GM23338 (cell line): ENCODE measurements at regions not wholly inside any gene's neighbourhood (a gene's known extent, or its start where the extent isn't known, plus 50 kb on each side); places are given as distances from the start of the nearest gene placed in this dataset.

Source experiments
- ATAC-seq: fragments of 200-7000 bp; cut with Tn5 transposase; 3 replicates; pipeline ENCODE4 v1.9.1; 2020
- DNase-seq: peaks from one replicate; pipeline ENCODE4 v3.0.0-alpha.2; 2015; ENCODE audit warnings: low spot score
- H2AFZ ChIP-seq: fragments of 200-600 bp; sonication (generic); 2 replicates; pipeline ENCODE4 v1.8.0; 2016; ENCODE audit warnings: antibody characterized with exemption, mild to moderate bottlenecking, moderate library complexity
- H3F3A ChIP-seq: fragments of 200-600 bp; sonication (generic); replicated peaks from 2 replicates; pipeline ENCODE4 v1.8.0; 2017; ENCODE audit warnings: antibody characterized with exemption, mixed run types, low read depth
- H3K27ac ChIP-seq: fragments of 200-600 bp; sonication (generic); 2 replicates; pipeline ENCODE4 v1.6.1; 2016; ENCODE audit warnings: low read depth
- H3K27me3 ChIP-seq: fragments of 200-600 bp; sonication (generic); 2 replicates; pipeline ENCODE4 v1.8.0; 2016; ENCODE audit warnings: mild to moderate bottlenecking, mixed run types, moderate library complexity; ENCODE audit not compliant: insufficient read depth
- H3K36me3 ChIP-seq: fragments of 200-600 bp; sonication (generic); 2 replicates; pipeline ENCODE4 v1.8.0; 2016; ENCODE audit warnings: mild to moderate bottlenecking; ENCODE audit not compliant: insufficient read depth
- H3K4me1 ChIP-seq: fragments of 200-600 bp; sonication (generic); 2 replicates; pipeline ENCODE4 v1.8.0; 2016; ENCODE audit warnings: mild to moderate bottlenecking, moderate library complexity; ENCODE audit not compliant: insufficient read depth
- H3K4me2 ChIP-seq: fragments of 200-600 bp; sonication (generic); 2 replicates; pipeline ENCODE4 v1.7.1; 2017; ENCODE audit warnings: mixed run types
- H3K4me3 ChIP-seq: fragments of 200-600 bp; sonication (generic); 2 replicates; pipeline ENCODE4 v1.6.1; 2016; ENCODE audit warnings: mixed run types
- H3K79me2 ChIP-seq: fragments of 200-600 bp; sonication (generic); replicated peaks from 2 replicates; pipeline ENCODE4 v1.8.0; 2017; ENCODE audit warnings: mild to moderate bottlenecking; ENCODE audit not compliant: insufficient read depth
- H3K9me2 ChIP-seq: fragments of 200-600 bp; sonication (generic); 2 replicates; pipeline ENCODE4 v1.8.0; 2017; ENCODE audit not compliant: insufficient read depth
- H4K20me1 ChIP-seq: fragments of 200-600 bp; sonication (generic); replicated peaks from 2 replicates; pipeline ENCODE4 v1.8.0; 2017; ENCODE audit warnings: mild to moderate bottlenecking; ENCODE audit not compliant: insufficient read depth
- H3K27ac Mint-ChIP-seq: 2 replicates; pipeline ENCODE4 v1.8.0; 2020; ENCODE audit warnings: inconsistent platforms, mild to moderate bottlenecking, moderate library complexity, mixed read lengths
- H3K27me3 Mint-ChIP-seq: 3 replicates; pipeline ENCODE4 v1.8.0; 2022; ENCODE audit warnings: low read depth, mild to moderate bottlenecking, moderate library complexity, mixed read lengths, inconsistent platforms; ENCODE audit not compliant: insufficient read depth, poor library complexity
- H3K36me3 Mint-ChIP-seq: 3 replicates; pipeline ENCODE4 v1.8.0; 2021; ENCODE audit warnings: low read depth, mild to moderate bottlenecking, inconsistent platforms, moderate library complexity, mixed read lengths
- H3K4me1 Mint-ChIP-seq: 3 replicates; pipeline ENCODE4 v1.8.0; 2020; ENCODE audit warnings: mild to moderate bottlenecking, inconsistent platforms, mixed read lengths
- H3K4me3 Mint-ChIP-seq: 3 replicates; pipeline ENCODE4 v1.8.0; 2021; ENCODE audit warnings: moderate library complexity, mild to moderate bottlenecking, inconsistent platforms, mixed read lengths
- H3K9me3 Mint-ChIP-seq: 3 replicates; pipeline ENCODE4 v1.8.0; 2020; ENCODE audit warnings: moderate library complexity, mild to moderate bottlenecking, inconsistent platforms, mixed read lengths
- CREB1 ChIP-seq: fragments of 250-450 bp; sonication (Bioruptor Pico); IDR thresholded peaks from 2 replicates; pipeline ENCODE4 v1.5.0; 2020; ENCODE audit warnings: low read depth, mild to moderate bottlenecking, moderate library complexity
- EZH2 ChIP-seq: fragments of 200-600 bp; sonication (generic); IDR thresholded peaks from one replicate; pipeline ENCODE4 v1.8.0; 2017; ENCODE audit warnings: antibody characterized with exemption, mild to moderate bottlenecking, low read depth; ENCODE audit not compliant: unreplicated experiment
- EZH2phosphoT487 ChIP-seq: fragments of 200-600 bp; sonication (generic); IDR thresholded peaks from one replicate; pipeline ENCODE4 v1.8.1; 2018; ENCODE audit warnings: antibody characterized with exemption; ENCODE audit not compliant: unreplicated experiment
- NANOG ChIP-seq: IDR thresholded peaks from 2 replicates; pipeline ENCODE4 v1.6.1; 2016; ENCODE audit warnings: antibody characterized with exemption, borderline replicate concordance
- POLR2AphosphoS5 ChIP-seq: IDR thresholded peaks from 2 replicates; pipeline ENCODE4 v1.6.1; 2016; ENCODE audit warnings: antibody characterized with exemption, low read depth
- STAT1 ChIP-seq: IDR thresholded peaks from one replicate; pipeline ENCODE4 v1.6.1; 2016; ENCODE audit warnings: antibody characterized with exemption; ENCODE audit not compliant: unreplicated experiment
- ZNF114 ChIP-seq: fragments of 250-450 bp; sonication (Bioruptor Pico); IDR thresholded peaks from 2 replicates; pipeline ENCODE4 v1.5.0; 2020; ENCODE audit warnings: mild to moderate bottlenecking, moderate library complexity
- ZNF331 ChIP-seq: fragments of 250-450 bp; sonication (Bioruptor Pico); IDR thresholded peaks from 2 replicates; pipeline ENCODE4 v1.5.0; 2020; ENCODE audit warnings: low read depth, mild to moderate bottlenecking, moderate library complexity
- TF ChIP-seq, protein P1 (sequence below): IDR thresholded peaks from 2 replicates; pipeline ENCODE4 v1.6.1; 2016; ENCODE audit warnings: antibody characterized with exemption
- TF ChIP-seq, protein P2 (sequence below): fragments of 250-450 bp; sonication (Bioruptor Pico); IDR thresholded peaks from 2 replicates; pipeline ENCODE4 v1.5.0; 2020; ENCODE audit warnings: mild to moderate bottlenecking, moderate library complexity
- TF ChIP-seq, protein P3 (sequence below): IDR thresholded peaks from one replicate; pipeline ENCODE4 v1.6.1; 2018; ENCODE audit warnings: antibody characterized with exemption; ENCODE audit not compliant: unreplicated experiment

DNA sequence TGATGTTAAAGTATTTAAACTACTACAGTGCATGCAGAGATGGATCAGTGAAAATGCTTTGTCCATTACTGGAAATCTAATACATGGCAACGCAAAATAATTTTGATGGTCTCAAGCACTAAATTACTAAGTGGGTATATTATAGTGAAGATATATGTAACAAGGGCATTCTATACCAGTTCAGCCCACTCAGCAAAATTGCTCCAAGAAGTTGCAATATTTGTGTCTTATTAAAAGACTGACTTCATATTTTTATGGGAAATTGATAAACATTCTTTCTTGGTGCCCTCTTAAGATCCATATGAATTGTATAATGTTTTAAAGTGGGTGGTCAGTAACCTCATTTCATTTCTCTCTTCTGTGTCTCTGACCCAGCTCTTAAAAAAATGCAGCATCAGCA lies 343.1 kb upstream of the MEX3C start:
- H4K20me1 ChIP-seq = no peaks in the 10 kb centered on the region
- H3K4me2 ChIP-seq = no peak overlapping the region
- no peaks in the 10 kb centered on the region for H3K9me3 Mint-ChIP-seq
- TF ChIP-seq EZH2phosphoT487 = no peak
- no peak for TF ChIP-seq CREB1 (CRISPR knock-in tag)
- TF ChIP-seq NANOG = no peak
- no peak for TF ChIP-seq ZNF331 (CRISPR knock-in tag)
- H3K27ac ChIP-seq = no peak overlapping the region
- no peak overlapping the region for H2AFZ ChIP-seq
- no peak for DNase-seq
- H3K27ac Mint-ChIP-seq = no peak overlapping the region
- no peak overlapping the region for H3K4me3 ChIP-seq
- H3K36me3 ChIP-seq = no peaks in the 10 kb centered on the region
- H3K9me2 ChIP-seq = peaks cover 2% of the 10 kb centered on the region; the same call in 1 of the 2 replicates
- ATAC-seq = no peak
- H3K27me3 Mint-ChIP-seq = no peaks in the 10 kb centered on the region
- no peaks in the 10 kb centered on the region for H3K27me3 ChIP-seq
- H3K36me3 Mint-ChIP-seq = no peaks in the 10 kb centered on the region
- H3K4me3 Mint-ChIP-seq = no peak overlapping the region
- H3K4me1 ChIP-seq = peaks cover 6% of the 10 kb centered on the region; the same call in 1 of the 2 replicates
- no peaks in the 10 kb centered on the region for H3F3A ChIP-seq
- peaks cover 8% of the 10 kb centered on the region for H3K4me1 Mint-ChIP-seq
- no peaks in the 10 kb centered on the region for H3K79me2 ChIP-seq

DNA sequence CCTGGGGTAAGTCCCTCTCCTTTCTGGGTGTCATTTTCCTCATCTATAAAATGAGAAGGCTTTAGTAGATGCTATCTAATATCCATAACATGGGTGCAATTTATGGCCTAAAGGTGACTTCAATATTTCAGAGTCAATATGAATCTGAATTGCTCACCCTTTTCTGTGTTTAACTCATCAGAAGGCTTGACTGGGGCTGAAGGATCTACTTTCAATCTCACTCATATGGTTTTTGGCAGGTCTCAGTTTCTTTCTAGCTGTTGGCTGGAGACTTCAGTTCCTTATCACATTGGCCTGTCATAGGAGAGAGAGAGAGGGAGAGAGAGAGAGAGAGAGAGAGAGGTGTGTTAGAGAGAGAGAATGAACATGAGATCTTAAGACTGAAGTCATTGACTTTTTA lies 343.7 kb upstream of the MEX3C start:
- Mint-ChIP-seq H3K4me3 (no peak overlapping the region), H3K27ac (no peak overlapping the region)

More for the DNA sequence above, 343.7 kb upstream of the MEX3C start:
- DNase-seq (no peak), ATAC-seq (no peak)
- Histone ChIP-seq H3K36me3 (no peaks in the 10 kb centered on the region), H3K4me2 (no peak overlapping the region), H3K27me3 (no peaks in the 10 kb centered on the region), H3F3A (no peaks in the 10 kb centered on the region), H2AFZ (no peak overlapping the region), H4K20me1 (no peaks in the 10 kb centered on the region), H3K27ac (no peak overlapping the region), H3K79me2 (no peaks in the 10 kb centered on the region), H3K9me2 (peaks cover 2% of the 10 kb centered on the region; the same call in 1 of the 2 replicates), H3K4me3 (no peak overlapping the region), H3K4me1 (peaks cover 6% of the 10 kb centered on the region; the same call in 1 of the 2 replicates)
- no peaks in the 10 kb centered on the region for H3K27me3 Mint-ChIP-seq
- H3K36me3 Mint-ChIP-seq = no peaks in the 10 kb centered on the region
- H3K9me3 Mint-ChIP-seq = no peaks in the 10 kb centered on the region
- peaks cover 8% of the 10 kb centered on the region for H3K4me1 Mint-ChIP-seq
- TF ChIP-seq STAT1 (no peak), ZNF114 (CRISPR knock-in tag) (no peak), ZNF331 (CRISPR knock-in tag) (no peak), NANOG (no peak), EZH2 (no peak), POLR2AphosphoS5 (no peak), EZH2phosphoT487 (no peak), CREB1 (CRISPR knock-in tag) (no peak)
- TF ChIP-seq, protein P1, sequence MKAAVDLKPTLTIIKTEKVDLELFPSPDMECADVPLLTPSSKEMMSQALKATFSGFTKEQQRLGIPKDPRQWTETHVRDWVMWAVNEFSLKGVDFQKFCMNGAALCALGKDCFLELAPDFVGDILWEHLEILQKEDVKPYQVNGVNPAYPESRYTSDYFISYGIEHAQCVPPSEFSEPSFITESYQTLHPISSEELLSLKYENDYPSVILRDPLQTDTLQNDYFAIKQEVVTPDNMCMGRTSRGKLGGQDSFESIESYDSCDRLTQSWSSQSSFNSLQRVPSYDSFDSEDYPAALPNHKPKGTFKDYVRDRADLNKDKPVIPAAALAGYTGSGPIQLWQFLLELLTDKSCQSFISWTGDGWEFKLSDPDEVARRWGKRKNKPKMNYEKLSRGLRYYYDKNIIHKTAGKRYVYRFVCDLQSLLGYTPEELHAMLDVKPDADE = no peak
- TF ChIP-seq, protein P2, sequence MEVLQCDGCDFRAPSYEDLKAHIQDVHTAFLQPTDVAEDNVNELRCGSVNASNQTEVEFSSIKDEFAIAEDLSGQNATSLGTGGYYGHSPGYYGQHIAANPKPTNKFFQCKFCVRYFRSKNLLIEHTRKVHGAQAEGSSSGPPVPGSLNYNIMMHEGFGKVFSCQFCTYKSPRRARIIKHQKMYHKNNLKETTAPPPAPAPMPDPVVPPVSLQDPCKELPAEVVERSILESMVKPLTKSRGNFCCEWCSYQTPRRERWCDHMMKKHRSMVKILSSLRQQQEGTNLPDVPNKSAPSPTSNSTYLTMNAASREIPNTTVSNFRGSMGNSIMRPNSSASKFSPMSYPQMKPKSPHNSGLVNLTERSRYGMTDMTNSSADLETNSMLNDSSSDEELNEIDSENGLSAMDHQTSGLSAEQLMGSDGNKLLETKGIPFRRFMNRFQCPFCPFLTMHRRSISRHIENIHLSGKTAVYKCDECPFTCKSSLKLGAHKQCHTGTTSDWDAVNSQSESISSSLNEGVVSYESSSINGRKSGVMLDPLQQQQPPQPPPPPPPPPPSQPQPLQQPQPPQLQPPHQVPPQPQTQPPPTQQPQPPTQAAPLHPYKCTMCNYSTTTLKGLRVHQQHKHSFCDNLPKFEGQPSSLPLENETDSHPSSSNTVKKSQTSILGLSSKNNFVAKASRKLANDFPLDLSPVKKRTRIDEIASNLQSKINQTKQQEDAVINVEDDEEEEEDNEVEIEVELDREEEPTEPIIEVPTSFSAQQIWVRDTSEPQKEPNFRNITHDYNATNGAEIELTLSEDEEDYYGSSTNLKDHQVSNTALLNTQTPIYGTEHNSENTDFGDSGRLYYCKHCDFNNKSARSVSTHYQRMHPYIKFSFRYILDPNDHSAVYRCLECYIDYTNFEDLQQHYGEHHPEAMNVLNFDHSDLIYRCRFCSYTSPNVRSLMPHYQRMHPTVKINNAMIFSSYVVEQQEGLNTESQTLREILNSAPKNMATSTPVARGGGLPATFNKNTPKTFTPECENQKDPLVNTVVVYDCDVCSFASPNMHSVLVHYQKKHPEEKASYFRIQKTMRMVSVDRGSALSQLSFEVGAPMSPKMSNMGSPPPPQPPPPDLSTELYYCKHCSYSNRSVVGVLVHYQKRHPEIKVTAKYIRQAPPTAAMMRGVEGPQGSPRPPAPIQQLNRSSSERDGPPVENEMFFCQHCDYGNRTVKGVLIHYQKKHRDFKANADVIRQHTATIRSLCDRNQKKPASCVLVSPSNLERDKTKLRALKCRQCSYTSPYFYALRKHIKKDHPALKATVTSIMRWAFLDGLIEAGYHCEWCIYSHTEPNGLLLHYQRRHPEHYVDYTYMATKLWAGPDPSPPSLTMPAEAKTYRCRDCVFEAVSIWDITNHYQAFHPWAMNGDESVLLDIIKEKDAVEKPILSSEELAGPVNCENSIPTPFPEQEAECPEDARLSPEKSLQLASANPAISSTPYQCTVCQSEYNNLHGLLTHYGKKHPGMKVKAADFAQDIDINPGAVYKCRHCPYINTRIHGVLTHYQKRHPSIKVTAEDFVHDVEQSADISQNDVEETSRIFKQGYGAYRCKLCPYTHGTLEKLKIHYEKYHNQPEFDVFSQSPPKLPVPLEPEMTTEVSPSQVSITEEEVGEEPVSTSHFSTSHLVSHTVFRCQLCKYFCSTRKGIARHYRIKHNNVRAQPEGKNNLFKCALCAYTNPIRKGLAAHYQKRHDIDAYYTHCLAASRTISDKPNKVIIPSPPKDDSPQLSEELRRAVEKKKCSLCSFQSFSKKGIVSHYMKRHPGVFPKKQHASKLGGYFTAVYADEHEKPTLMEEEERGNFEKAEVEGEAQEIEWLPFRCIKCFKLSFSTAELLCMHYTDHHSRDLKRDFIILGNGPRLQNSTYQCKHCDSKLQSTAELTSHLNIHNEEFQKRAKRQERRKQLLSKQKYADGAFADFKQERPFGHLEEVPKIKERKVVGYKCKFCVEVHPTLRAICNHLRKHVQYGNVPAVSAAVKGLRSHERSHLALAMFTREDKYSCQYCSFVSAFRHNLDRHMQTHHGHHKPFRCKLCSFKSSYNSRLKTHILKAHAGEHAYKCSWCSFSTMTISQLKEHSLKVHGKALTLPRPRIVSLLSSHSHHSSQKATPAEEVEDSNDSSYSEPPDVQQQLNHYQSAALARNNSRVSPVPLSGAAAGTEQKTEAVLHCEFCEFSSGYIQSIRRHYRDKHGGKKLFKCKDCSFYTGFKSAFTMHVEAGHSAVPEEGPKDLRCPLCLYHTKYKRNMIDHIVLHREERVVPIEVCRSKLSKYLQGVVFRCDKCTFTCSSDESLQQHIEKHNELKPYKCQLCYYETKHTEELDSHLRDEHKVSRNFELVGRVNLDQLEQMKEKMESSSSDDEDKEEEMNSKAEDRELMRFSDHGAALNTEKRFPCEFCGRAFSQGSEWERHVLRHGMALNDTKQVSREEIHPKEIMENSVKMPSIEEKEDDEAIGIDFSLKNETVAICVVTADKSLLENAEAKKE (CRISPR knock-in tag) = no peak
- TF ChIP-seq, protein P3, sequence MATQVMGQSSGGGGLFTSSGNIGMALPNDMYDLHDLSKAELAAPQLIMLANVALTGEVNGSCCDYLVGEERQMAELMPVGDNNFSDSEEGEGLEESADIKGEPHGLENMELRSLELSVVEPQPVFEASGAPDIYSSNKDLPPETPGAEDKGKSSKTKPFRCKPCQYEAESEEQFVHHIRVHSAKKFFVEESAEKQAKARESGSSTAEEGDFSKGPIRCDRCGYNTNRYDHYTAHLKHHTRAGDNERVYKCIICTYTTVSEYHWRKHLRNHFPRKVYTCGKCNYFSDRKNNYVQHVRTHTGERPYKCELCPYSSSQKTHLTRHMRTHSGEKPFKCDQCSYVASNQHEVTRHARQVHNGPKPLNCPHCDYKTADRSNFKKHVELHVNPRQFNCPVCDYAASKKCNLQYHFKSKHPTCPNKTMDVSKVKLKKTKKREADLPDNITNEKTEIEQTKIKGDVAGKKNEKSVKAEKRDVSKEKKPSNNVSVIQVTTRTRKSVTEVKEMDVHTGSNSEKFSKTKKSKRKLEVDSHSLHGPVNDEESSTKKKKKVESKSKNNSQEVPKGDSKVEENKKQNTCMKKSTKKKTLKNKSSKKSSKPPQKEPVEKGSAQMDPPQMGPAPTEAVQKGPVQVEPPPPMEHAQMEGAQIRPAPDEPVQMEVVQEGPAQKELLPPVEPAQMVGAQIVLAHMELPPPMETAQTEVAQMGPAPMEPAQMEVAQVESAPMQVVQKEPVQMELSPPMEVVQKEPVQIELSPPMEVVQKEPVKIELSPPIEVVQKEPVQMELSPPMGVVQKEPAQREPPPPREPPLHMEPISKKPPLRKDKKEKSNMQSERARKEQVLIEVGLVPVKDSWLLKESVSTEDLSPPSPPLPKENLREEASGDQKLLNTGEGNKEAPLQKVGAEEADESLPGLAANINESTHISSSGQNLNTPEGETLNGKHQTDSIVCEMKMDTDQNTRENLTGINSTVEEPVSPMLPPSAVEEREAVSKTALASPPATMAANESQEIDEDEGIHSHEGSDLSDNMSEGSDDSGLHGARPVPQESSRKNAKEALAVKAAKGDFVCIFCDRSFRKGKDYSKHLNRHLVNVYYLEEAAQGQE = no peak
